H9 (cell line): ENCODE measurements at regions not wholly inside any gene's neighbourhood (a gene's known extent, or its start where the extent isn't known, plus 50 kb on each side); places are given as distances from the start of the nearest gene placed in this dataset.

Source experiments
- DNase-seq: peaks from one replicate; pipeline ENCODE4 v3.0.0-alpha.2; 2017
- H2AFZ ChIP-seq: one replicate; pipeline ENCODE4 v1.6.1; 2013; ENCODE audit warnings: mild to moderate bottlenecking, low read length, control low read depth, moderate library complexity
- H2AK5ac ChIP-seq: 2 replicates; pipeline ENCODE4 v1.6.1; 2013; ENCODE audit warnings: low read length, control low read depth, mixed read lengths; ENCODE audit not compliant: insufficient read length
- H2BK120ac ChIP-seq: one replicate; pipeline ENCODE4 v1.6.1; 2013; ENCODE audit warnings: low read depth, mild to moderate bottlenecking, low read length, control low read depth, inconsistent platforms; ENCODE audit not compliant: poor library complexity, severe bottlenecking
- H2BK12ac ChIP-seq: 2 replicates; pipeline ENCODE4 v1.6.1; 2013; ENCODE audit warnings: low read length, control low read depth, mixed read lengths, low read depth; ENCODE audit not compliant: insufficient read length
- H2BK15ac ChIP-seq: 2 replicates; pipeline ENCODE4 v1.6.1; 2013; ENCODE audit warnings: low read depth, low read length, control low read depth
- H2BK20ac ChIP-seq: one replicate; pipeline ENCODE4 v1.6.1; 2013; ENCODE audit warnings: low read depth, mild to moderate bottlenecking, low read length, control low read depth, inconsistent platforms; ENCODE audit not compliant: poor library complexity, severe bottlenecking
- H2BK5ac ChIP-seq: 2 replicates; pipeline ENCODE4 v1.6.1; 2013; ENCODE audit warnings: low read length, control low read depth, mixed read lengths; ENCODE audit not compliant: insufficient read length
- H3K14ac ChIP-seq: 2 replicates; pipeline ENCODE4 v1.6.1; 2013; ENCODE audit warnings: low read length, control low read depth; ENCODE audit not compliant: insufficient read depth
- H3K18ac ChIP-seq: 2 replicates; pipeline ENCODE4 v1.6.1; 2013; ENCODE audit warnings: low read depth, mild to moderate bottlenecking, mixed read lengths, low read length, control low read depth; ENCODE audit not compliant: insufficient read length
- H3K23ac ChIP-seq: 2 replicates; pipeline ENCODE4 v1.6.1; 2013; ENCODE audit warnings: low read length, control low read depth, mixed read lengths, low read depth; ENCODE audit not compliant: insufficient read length
- H3K23me2 ChIP-seq: 2 replicates; pipeline ENCODE4 v1.6.1; 2013; ENCODE audit warnings: low read depth, mild to moderate bottlenecking, mixed read lengths, low read length, control low read depth; ENCODE audit not compliant: insufficient read length, poor library complexity, severe bottlenecking
- H3K27ac ChIP-seq: 2 replicates; pipeline ENCODE4 v1.5.1; 2013; ENCODE audit warnings: low read length, control low read depth, mixed read lengths, low read depth; ENCODE audit not compliant: insufficient read length
- H3K27me3 ChIP-seq: 2 replicates; pipeline ENCODE4 v1.6.1; 2013; ENCODE audit warnings: low read length, control low read depth, inconsistent platforms; ENCODE audit not compliant: insufficient read depth
- H3K4ac ChIP-seq: 2 replicates; pipeline ENCODE4 v1.6.1; 2013; ENCODE audit warnings: low read depth, mild to moderate bottlenecking, control low read depth, inconsistent platforms, low read length, moderate library complexity
- H3K4me1 ChIP-seq: 2 replicates; pipeline ENCODE4 v1.6.1; 2013; ENCODE audit warnings: low read length, control low read depth, inconsistent platforms; ENCODE audit not compliant: insufficient read depth
- H3K4me2 ChIP-seq: 2 replicates; pipeline ENCODE4 v1.6.1; 2013; ENCODE audit warnings: low read length, control low read depth, mixed read lengths; ENCODE audit not compliant: insufficient read length, insufficient read depth
- H3K56ac ChIP-seq: 2 replicates; pipeline ENCODE4 v1.6.1; 2013; ENCODE audit warnings: low read depth, mild to moderate bottlenecking, mixed read lengths, low read length, control low read depth; ENCODE audit not compliant: insufficient read length
- H3K79me1 ChIP-seq: 2 replicates; pipeline ENCODE4 v1.6.1; 2013; ENCODE audit warnings: low read depth, mild to moderate bottlenecking, moderate library complexity, low read length, control low read depth, inconsistent platforms; ENCODE audit not compliant: insufficient read depth, poor library complexity, severe bottlenecking
- H3K79me2 ChIP-seq: 2 replicates; pipeline ENCODE4 v1.6.1; 2013; ENCODE audit warnings: low read length, control low read depth, inconsistent platforms; ENCODE audit not compliant: insufficient read depth
- H3K9ac ChIP-seq: 2 replicates; pipeline ENCODE4 v1.6.1; 2013; ENCODE audit warnings: low read length, control low read depth, mixed read lengths; ENCODE audit not compliant: insufficient read length; ENCODE audit errors: extremely low read depth
- H3K9me3 ChIP-seq: one replicate; pipeline ENCODE4 v1.6.1; 2013; ENCODE audit warnings: low read depth, low read length, inconsistent platforms; ENCODE audit not compliant: control insufficient read depth
- H3T11ph ChIP-seq: one replicate; pipeline ENCODE4 v1.6.1; 2013; ENCODE audit warnings: mild to moderate bottlenecking, low read length, control low read depth, inconsistent platforms
- H4K20me1 ChIP-seq: one replicate; pipeline ENCODE4 v1.6.1; 2013; ENCODE audit not compliant: control insufficient read depth, insufficient read length, insufficient read depth
- H4K5ac ChIP-seq: 2 replicates; pipeline ENCODE4 v1.6.1; 2013; ENCODE audit warnings: low read depth, mild to moderate bottlenecking, mixed read lengths, low read length, control low read depth; ENCODE audit not compliant: insufficient read length
- H4K8ac ChIP-seq: replicated peaks from 2 replicates; pipeline ENCODE4 v1.6.1; 2013; ENCODE audit warnings: low read length, control low read depth, mixed read lengths, low read depth; ENCODE audit not compliant: insufficient read length
- H4K91ac ChIP-seq: 2 replicates; pipeline ENCODE4 v1.6.1; 2013; ENCODE audit warnings: low read depth, mild to moderate bottlenecking, moderate library complexity, mixed read lengths, low read length, control low read depth; ENCODE audit not compliant: insufficient read length
- H3K27ac Mint-ChIP-seq, 3 experiments: 2 replicates in 2 of 3; 3 replicates in 1 of 3; pipeline ENCODE4 v1.8.0; 2020 to 2021; ENCODE audit warnings: mixed read lengths in 3 of 3, mild to moderate bottlenecking in 1 of 3, moderate library complexity in 1 of 3
- H3K27me3 Mint-ChIP-seq: 2 replicates; pipeline ENCODE4 v1.8.0; 2021; ENCODE audit warnings: low read depth, mild to moderate bottlenecking, moderate library complexity, mixed read lengths
- H3K36me3 Mint-ChIP-seq, 3 experiments: 2 replicates in 2 of 3; 3 replicates in 1 of 3; pipeline ENCODE4 v1.8.0; 2020 to 2021; ENCODE audit warnings: low read depth in 3 of 3, mixed read lengths in 3 of 3; ENCODE audit not compliant: insufficient read depth in 1 of 3
- H3K4me1 Mint-ChIP-seq, 2 experiments: 2 replicates each; pipeline ENCODE4 v1.8.0; 2020; ENCODE audit warnings: mixed read lengths in 2 of 2
- H3K4me3 Mint-ChIP-seq, 2 experiments: 2 replicates in 1 of 2; 3 replicates in 1 of 2; pipeline ENCODE4 v1.8.0; 2020 to 2021; ENCODE audit warnings: mild to moderate bottlenecking in 2 of 2, mixed read lengths in 2 of 2, moderate library complexity in 1 of 2
- H3K9me3 Mint-ChIP-seq, 2 experiments: 2 replicates in 1 of 2; 3 replicates in 1 of 2; pipeline ENCODE4 v1.8.0; 2020; ENCODE audit warnings: mild to moderate bottlenecking in 2 of 2, mixed read lengths in 2 of 2, moderate library complexity in 1 of 2
- CTCF ChIP-seq: fragments of 200-600 bp; sonication (generic); conservative IDR thresholded peaks from 3 replicates; pipeline ENCODE4 v1.8.0; 2021; ENCODE audit warnings: antibody characterized with exemption, mild to moderate bottlenecking
- WGBS: extraction: QIAGEN DNeasy Blood & Tissue Kit; methylation state at CpG from one replicate; pipeline ENCODE4 v1.1.7; 2013; ENCODE audit warnings: missing lambda C conversion rate, low lambda C conversion rate, mixed read lengths; ENCODE audit not compliant: insufficient read length; ENCODE audit errors: extremely low coverage; 5-methylcytosine and 5-hydroxymethylcytosine counted together

- no peak overlapping the region for H3K14ac ChIP-seq
- no peak overlapping the region for H2BK15ac ChIP-seq
- H3T11ph ChIP-seq, result no peak overlapping the region
- peaks cover 0 to 2% of the 10 kb centered on the region in 2 experiments; a peak in 1 of 4 replicates for H3K4me1 Mint-ChIP-seq
- no peak for TF ChIP-seq CTCF
- WGBS, result no CpG with 5 or more reads among the region's 4 CpGs
- DNase-seq, result no peak
- H2AFZ ChIP-seq, result no peak overlapping the region
- H3K9me3 ChIP-seq, result no peaks in the 10 kb centered on the region
- no peaks in the 10 kb centered on the region for H3K79me1 ChIP-seq
- H3K18ac ChIP-seq, result no peak overlapping the region
- H3K23me2 ChIP-seq, result no peaks in the 10 kb centered on the region
- H3K27me3 ChIP-seq, result no peaks in the 10 kb centered on the region
- no peak overlapping the region for H2AK5ac ChIP-seq
- peaks cover 0 to 6% (median 0%) of the 10 kb centered on the region in 3 experiments; a peak in 1 of 7 replicates for H3K36me3 Mint-ChIP-seq
- H3K9me3 Mint-ChIP-seq, result peaks cover 2 to 6% of the 10 kb centered on the region in 2 experiments; a peak in 2 of 5 replicates
- no peaks in the 10 kb centered on the region for H3K4me1 ChIP-seq
- H4K8ac ChIP-seq, result no peak overlapping the region
- no peaks in the 10 kb centered on the region for H3K27me3 Mint-ChIP-seq
- no peak overlapping the region for H3K23ac ChIP-seq
- H3K79me2 ChIP-seq, result no peaks in the 10 kb centered on the region
- no peak overlapping the region for H3K27ac ChIP-seq
- H3K4me3 Mint-ChIP-seq, result no peak overlapping the region
- H3K56ac ChIP-seq, result no peak overlapping the region
- H3K4ac ChIP-seq, result no peak overlapping the region
- no peak overlapping the region for H2BK5ac ChIP-seq
- no peak overlapping the region for H4K5ac ChIP-seq
- H2BK20ac ChIP-seq, result no peak overlapping the region
- no peaks in the 10 kb centered on the region for H4K20me1 ChIP-seq
- H3K27ac Mint-ChIP-seq, result no peak overlapping the region; a peak in 1 of 7 replicates
- H2BK120ac ChIP-seq, result no peak overlapping the region
- H3K9ac ChIP-seq, result no peak overlapping the region
- H3K4me2 ChIP-seq, result no peak overlapping the region
- H2BK12ac ChIP-seq, result no peak overlapping the region
- H4K91ac ChIP-seq, result no peak overlapping the region
These were observed 84.2 kb upstream of the RGS2 start for GRCh38 chr1:192724670-192725069.
